Muscle of arm (tissue), 1 donor: ENCODE measurements at regions not wholly inside any gene's neighbourhood (a gene's known extent, or its start where the extent isn't known, plus 50 kb on each side); places are given as distances from the start of the nearest gene placed in this dataset.
"Not testable (repeated sequence)": the region's sequence is repeated elsewhere in the genome, so short reads cannot be mapped to it uniquely, and the experiment has no call there.

ENCODE experiments used
- DNase-seq: peaks from one replicate; pipeline ENCODE4 v3.0.0-alpha.2; 2013

GRCh38 chr9:7545371-7546165, 254.0 kb downstream of the DMAC1 start:
- no peak for DNase-seq

GRCh38 chr9:7542693-7543092, 256.9 kb downstream of the DMAC1 start:
- no peak for DNase-seq

- no peak for DNase-seq
Observed at GRCh38 chr9:7542126-7542525, 257.5 kb downstream of the DMAC1 start.

GRCh38 chr9:7536310-7536939, 263.2 kb downstream of the DMAC1 start:
- DNase-seq, result no peak

- DNase-seq, result peak; percentile 29
Observed at GRCh38 chr9:7534211-7534935, 265.2 kb downstream of the DMAC1 start.

GRCh38 chr9:7533376-7534090, 266.0 kb downstream of the DMAC1 start:
- no peak for DNase-seq

GRCh38 chr9:7523426-7524043, 276.0 kb downstream of the DMAC1 start:
- no peak for DNase-seq

GRCh38 chr9:7520396-7520795, 279.2 kb downstream of the DMAC1 start:
- DNase-seq, result no peak

- no peak for DNase-seq
Observed at GRCh38 chr9:7516376-7516775, 283.2 kb downstream of the DMAC1 start.

- no peak for DNase-seq
Observed at GRCh38 chr9:7510199-7510598, 289.4 kb downstream of the DMAC1 start.

GRCh38 chr9:7509576-7510145, 289.9 kb downstream of the DMAC1 start:
- no peak for DNase-seq

GRCh38 chr9:7508516-7508915, 291.1 kb downstream of the DMAC1 start:
- DNase-seq, result no peak

- no peak for DNase-seq
Observed at GRCh38 chr9:7507566-7508270, 291.9 kb downstream of the DMAC1 start.

GRCh38 chr9:7507026-7507425, 292.6 kb downstream of the DMAC1 start:
- DNase-seq, result no peak

- DNase-seq, result no peak
Observed at GRCh38 chr9:7500521-7500920, 299.1 kb downstream of the DMAC1 start.

- no peak for DNase-seq
Observed at GRCh38 chr9:7491641-7492040, 307.9 kb downstream of the DMAC1 start.

- DNase-seq, result no peak
Observed at GRCh38 chr9:7490317-7491108, 309.1 kb downstream of the DMAC1 start.

- DNase-seq, result peak; percentile 57
Observed at GRCh38 chr9:7489036-7489435, 310.5 kb downstream of the DMAC1 start.

- DNase-seq, result not testable (repeated sequence)
Observed at GRCh38 chr9:7484014-7484413, 315.6 kb downstream of the DMAC1 start.

- no peak for DNase-seq
Observed at GRCh38 chr9:7481570-7481969, 318.0 kb downstream of the DMAC1 start.
